IMR-90 (cell line): ENCODE measurements at regions not wholly inside any gene's neighbourhood (a gene's known extent, or its start where the extent isn't known, plus 50 kb on each side); places are given as distances from the start of the nearest gene placed in this dataset.

Source experiments
- CEBPB ChIP-seq: IDR thresholded peaks from 2 replicates; pipeline ENCODE4 v1.6.1; 2012; ENCODE audit warnings: low read depth, low read length, improper control_type of control experiment
- CTCF ChIP-seq: conservative IDR thresholded peaks from 2 replicates; pipeline ENCODE4 v1.5.1; 2012; ENCODE audit warnings: mild to moderate bottlenecking, low read depth, low read length, improper control_type of control experiment
- ELK1 ChIP-seq: fragments of 150-350 bp; IDR thresholded peaks from 2 replicates; pipeline ENCODE4 v1.6.1; 2016; ENCODE audit warnings: low read depth, mild to moderate bottlenecking, low read length, moderate library complexity, borderline replicate concordance
- FOS ChIP-seq: fragments of 150-350 bp; IDR thresholded peaks from 2 replicates; pipeline ENCODE4 v1.6.1; 2016; ENCODE audit warnings: low read depth, low read length
- MAFK ChIP-seq: IDR thresholded peaks from 2 replicates; pipeline ENCODE4 v1.6.1; 2012; ENCODE audit warnings: low read depth, low read length, improper control_type of control experiment
- MAZ ChIP-seq: IDR thresholded peaks from 2 replicates; pipeline ENCODE4 v1.6.1; 2012; ENCODE audit warnings: low read depth, mild to moderate bottlenecking, low read length, improper control_type of control experiment, moderate library complexity, borderline replicate concordance
- MXI1 ChIP-seq: IDR thresholded peaks from 2 replicates; pipeline ENCODE4 v1.6.1; 2012; ENCODE audit warnings: low read depth, mild to moderate bottlenecking, low read length, moderate library complexity, borderline replicate concordance
- NFE2L2 ChIP-seq: fragments of 150-350 bp; IDR thresholded peaks from 2 replicates; pipeline ENCODE4 v1.6.1; 2016; ENCODE audit warnings: low read depth, mild to moderate bottlenecking, low read length
- POLR2A ChIP-seq: IDR thresholded peaks from 2 replicates; pipeline ENCODE4 v1.6.1; 2012; ENCODE audit warnings: mild to moderate bottlenecking, low read depth, low read length
- RAD21 ChIP-seq: IDR thresholded peaks from 2 replicates; pipeline ENCODE4 v1.6.1; 2012; ENCODE audit warnings: low read length, improper control_type of control experiment
- RCOR1 ChIP-seq: IDR thresholded peaks from 2 replicates; pipeline ENCODE4 v1.6.1; 2012; ENCODE audit warnings: mild to moderate bottlenecking, low read length, improper control_type of control experiment; ENCODE audit not compliant: insufficient replicate concordance
- RFX5 ChIP-seq: IDR thresholded peaks from 2 replicates; pipeline ENCODE4 v1.8.0; 2012; ENCODE audit warnings: low read depth, mild to moderate bottlenecking, low read length, moderate library complexity
- SMC3 ChIP-seq: fragments of 150-350 bp; IDR thresholded peaks from 2 replicates; pipeline ENCODE4 v1.6.1; 2016; ENCODE audit warnings: low read depth, mild to moderate bottlenecking, antibody characterized with exemption, low read length, moderate library complexity
- USF2 ChIP-seq: fragments of 150-350 bp; IDR thresholded peaks from 2 replicates; pipeline ENCODE4 v1.6.1; 2017; ENCODE audit warnings: mild to moderate bottlenecking, antibody characterized with exemption, low read length, low read depth

GRCh38 chr14:106622200-106622745, 1095.9 kb downstream of the TMEM121 start:
- no peak for TF ChIP-seq CTCF
- TF ChIP-seq RCOR1, result no peak
- TF ChIP-seq ELK1, result no peak
- no peak for TF ChIP-seq POLR2A
- no peak for TF ChIP-seq SMC3
- no peak for TF ChIP-seq MXI1
- TF ChIP-seq USF2, result no peak
- TF ChIP-seq MAFK, result no peak
- TF ChIP-seq RAD21, result no peak
- no peak for TF ChIP-seq CEBPB
- no peak for TF ChIP-seq MAZ
- no peak for TF ChIP-seq FOS
- TF ChIP-seq NFE2L2, result no peak
- TF ChIP-seq RFX5, result no peak
